ENCODE measurements at regions not wholly inside any gene's neighbourhood (a gene's known extent, or its start where the extent isn't known, plus 50 kb on each side); places are given as distances from the start of the nearest gene placed in this dataset.

DNA sequence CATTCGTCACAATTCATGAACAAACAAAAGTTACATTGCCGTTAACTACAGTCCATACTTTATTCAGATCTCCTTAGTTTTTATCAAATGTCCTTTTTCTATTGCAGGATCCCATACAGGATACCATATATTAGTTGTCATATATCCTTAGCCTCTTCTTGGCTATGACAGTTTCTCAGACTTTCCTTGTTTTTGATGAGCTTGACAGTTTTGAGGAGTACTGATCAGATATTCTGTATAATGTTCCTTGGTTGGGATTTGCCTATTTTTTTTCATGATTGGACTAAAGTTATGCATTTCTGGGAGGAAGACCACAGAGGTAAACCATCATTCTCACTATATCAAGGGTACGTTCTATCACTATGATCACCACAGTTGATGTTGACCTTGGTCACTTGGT, 1627.4 kb upstream of the C9orf72 start:
- BruUV-seq (replicated peaks) = no TSS peak
- Histone ChIP-seq H3K27ac (ENCODE audit: low read depth, low read length) (no peak overlapping the region), H3K9me3 (ENCODE audit: control insufficient read depth in 1 of 2, insufficient read depth in 1 of 2, low read depth in 1 of 2, low read length in 2 of 2) (no peaks in the 10 kb centered on the region), H3K79me2 (ENCODE audit: insufficient read depth, low read length) (no peaks in the 10 kb centered on the region), H3K4me2 (ENCODE audit: low read length) (no peak overlapping the region), H3K4me1 (ENCODE audit: control insufficient read depth in 1 of 2, insufficient read depth in 2 of 2, low read length in 2 of 2) (no peaks in the 10 kb centered on the region), H3K36me3 (ENCODE audit: control insufficient read depth in 1 of 2, insufficient read depth in 2 of 2, low read length in 2 of 2) (no peaks in the 10 kb centered on the region), H3K4me3 (replicated peaks in 1 of 2; ENCODE audit: low read depth in 1 of 2, low read length in 2 of 2) (no peak overlapping the region), H4K20me1 (ENCODE audit: insufficient read depth) (no peaks in the 10 kb centered on the region), H2AFZ (ENCODE audit: low read depth, low read length, poor library complexity, severe bottlenecking) (no peak overlapping the region), H3K9ac (ENCODE audit: low read length) (no peak overlapping the region), H3K9me2 (ENCODE audit: insufficient read depth) (no peaks in the 10 kb centered on the region), H3K27me3 (ENCODE audit: insufficient read depth, low read length) (no peaks in the 10 kb centered on the region)
- DNase-seq (ENCODE audit: low read depth, low spot score) (no peak), ATAC-seq (no peak)
- intact Hi-C loops (cut with micrococcal nuclease) = no loop called here
- ChIA-PET POLR2A (no interaction called here), RAD21 (ENCODE audit: low non-redundant PET in 1 of 2, low total read pairs in 2 of 2, uncharacterized antibody in 2 of 2, unreplicated experiment in 2 of 2) (no interaction called here), CTCF (no interaction called here)
- TF ChIP-seq CEBPB (IDR thresholded peaks at IDR 0.05; ENCODE audit: low read depth) = no peak
- TF ChIP-seq, protein P1, sequence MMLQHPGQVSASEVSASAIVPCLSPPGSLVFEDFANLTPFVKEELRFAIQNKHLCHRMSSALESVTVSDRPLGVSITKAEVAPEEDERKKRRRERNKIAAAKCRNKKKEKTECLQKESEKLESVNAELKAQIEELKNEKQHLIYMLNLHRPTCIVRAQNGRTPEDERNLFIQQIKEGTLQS (IDR thresholded peaks at IDR 0.05) = no peak
- no peak for TF ChIP-seq EGR1 (IDR thresholded peaks at IDR 0.05; ENCODE audit: low read depth)
- TF ChIP-seq RAD21 (IDR thresholded peaks at IDR 0.05; ENCODE audit: low read depth) = no peak
- no peak for TF ChIP-seq ZFX (IDR thresholded peaks at IDR 0.05)
- TF ChIP-seq, protein P2, sequence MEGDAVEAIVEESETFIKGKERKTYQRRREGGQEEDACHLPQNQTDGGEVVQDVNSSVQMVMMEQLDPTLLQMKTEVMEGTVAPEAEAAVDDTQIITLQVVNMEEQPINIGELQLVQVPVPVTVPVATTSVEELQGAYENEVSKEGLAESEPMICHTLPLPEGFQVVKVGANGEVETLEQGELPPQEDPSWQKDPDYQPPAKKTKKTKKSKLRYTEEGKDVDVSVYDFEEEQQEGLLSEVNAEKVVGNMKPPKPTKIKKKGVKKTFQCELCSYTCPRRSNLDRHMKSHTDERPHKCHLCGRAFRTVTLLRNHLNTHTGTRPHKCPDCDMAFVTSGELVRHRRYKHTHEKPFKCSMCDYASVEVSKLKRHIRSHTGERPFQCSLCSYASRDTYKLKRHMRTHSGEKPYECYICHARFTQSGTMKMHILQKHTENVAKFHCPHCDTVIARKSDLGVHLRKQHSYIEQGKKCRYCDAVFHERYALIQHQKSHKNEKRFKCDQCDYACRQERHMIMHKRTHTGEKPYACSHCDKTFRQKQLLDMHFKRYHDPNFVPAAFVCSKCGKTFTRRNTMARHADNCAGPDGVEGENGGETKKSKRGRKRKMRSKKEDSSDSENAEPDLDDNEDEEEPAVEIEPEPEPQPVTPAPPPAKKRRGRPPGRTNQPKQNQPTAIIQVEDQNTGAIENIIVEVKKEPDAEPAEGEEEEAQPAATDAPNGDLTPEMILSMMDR (IDR thresholded peaks at IDR 0.05 in 2 of 3, conservative IDR thresholded peaks at IDR 0.05 in 1 of 3; ENCODE audit: borderline replicate concordance in 1 of 3, insufficient read depth in 1 of 3, low read depth in 2 of 3, low read length in 2 of 3) = no peak
- TF ChIP-seq JUND (IDR thresholded peaks at IDR 0.05) = no peak
- no peak for TF ChIP-seq SRF (IDR thresholded peaks at IDR 0.05; ENCODE audit: low read depth)
- TF ChIP-seq, protein P3, sequence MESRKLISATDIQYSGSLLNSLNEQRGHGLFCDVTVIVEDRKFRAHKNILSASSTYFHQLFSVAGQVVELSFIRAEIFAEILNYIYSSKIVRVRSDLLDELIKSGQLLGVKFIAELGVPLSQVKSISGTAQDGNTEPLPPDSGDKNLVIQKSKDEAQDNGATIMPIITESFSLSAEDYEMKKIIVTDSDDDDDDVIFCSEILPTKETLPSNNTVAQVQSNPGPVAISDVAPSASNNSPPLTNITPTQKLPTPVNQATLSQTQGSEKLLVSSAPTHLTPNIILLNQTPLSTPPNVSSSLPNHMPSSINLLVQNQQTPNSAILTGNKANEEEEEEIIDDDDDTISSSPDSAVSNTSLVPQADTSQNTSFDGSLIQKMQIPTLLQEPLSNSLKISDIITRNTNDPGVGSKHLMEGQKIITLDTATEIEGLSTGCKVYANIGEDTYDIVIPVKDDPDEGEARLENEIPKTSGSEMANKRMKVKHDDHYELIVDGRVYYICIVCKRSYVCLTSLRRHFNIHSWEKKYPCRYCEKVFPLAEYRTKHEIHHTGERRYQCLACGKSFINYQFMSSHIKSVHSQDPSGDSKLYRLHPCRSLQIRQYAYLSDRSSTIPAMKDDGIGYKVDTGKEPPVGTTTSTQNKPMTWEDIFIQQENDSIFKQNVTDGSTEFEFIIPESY (IDR thresholded peaks at IDR 0.05; ENCODE audit: extremely low read depth, insufficient replicate concordance, low read length) = no peak
- TF ChIP-seq, protein P4, sequence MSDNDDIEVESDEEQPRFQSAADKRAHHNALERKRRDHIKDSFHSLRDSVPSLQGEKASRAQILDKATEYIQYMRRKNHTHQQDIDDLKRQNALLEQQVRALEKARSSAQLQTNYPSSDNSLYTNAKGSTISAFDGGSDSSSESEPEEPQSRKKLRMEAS (IDR thresholded peaks at IDR 0.05) = no peak
- no peak for TF ChIP-seq EZH2 (IDR thresholded peaks at IDR 0.05)
- TF ChIP-seq ZNF274 (IDR thresholded peaks at IDR 0.05; ENCODE audit: low read depth, low read length) = no peak
- no peak for TF ChIP-seq EZH2phosphoT487 (IDR thresholded peaks at IDR 0.05; ENCODE audit: borderline replicate concordance)
- no peak for TF ChIP-seq ELF1 (IDR thresholded peaks at IDR 0.05; ENCODE audit: borderline replicate concordance, low read depth)
